K562 (cell line): ENCODE measurements at regions not wholly inside any gene's neighbourhood (a gene's known extent, or its start where the extent isn't known, plus 50 kb on each side); places are given as distances from the start of the nearest gene placed in this dataset.

Experiments
- ATAC-seq: fragments of 200-7000 bp; cut with Tn5 transposase; 3 replicates; pipeline ENCODE4 v1.9.1; 2020; ENCODE audit warnings: moderate library complexity
- BruUV-seq: library from RNA; stranded (reverse); fragments of 400-500 nt; replicated peaks from 2 replicates; lab custom pipeline; 2021; lab: Mats Ljungman, UMichigan
- CTCF ChIA-PET: fragments of 300-600 bp; formaldehyde crosslinking; extraction: SDS; loops from one replicate; lab custom pipeline; 2021; ENCODE audit warnings: low intra/inter-chr PET ratio; lab: Yijun Ruan, JAX
- POLR2A ChIA-PET: fragments of 300-600, 350-650 bp; sonication (Branson Sonifier 250); formaldehyde crosslinking; extraction: SDS; loops from one replicate; lab custom pipeline; 2021; ENCODE audit warnings: antibody characterized with exemption, inconsistent platforms; lab: Yijun Ruan, JAX
- DNase-seq, 4 experiments: peaks; one replicate each; pipeline versions ENCODE4 v3.0.0 to v3.0.0-alpha.2; 2011 to 2018; ENCODE audit warnings: low spot score in 3 of 4, mixed read lengths in 3 of 4; ENCODE audit errors: extremely low read depth in 1 of 4
- FAIRE-seq: peaks from 2 replicates; lab custom pipeline; 2011; peaks lifted over from hg19 to GRCh38; lab: Jason Lieb, UNC
- H2AFZ ChIP-seq: 2 replicates; pipeline ENCODE4 v1.6.0; 2011; ENCODE audit warnings: low read depth, low read length, control low read depth, inconsistent platforms
- H3K27ac ChIP-seq: fragments of 200-600 bp; 3 replicates; pipeline ENCODE4 v1.8.0; 2011; ENCODE audit warnings: low read depth, mild to moderate bottlenecking, control low read depth, inconsistent platforms, low read length, moderate library complexity, mixed read lengths; ENCODE audit errors: extremely low read depth
- H3K27me3 ChIP-seq, 2 experiments: fragments of 300-600 bp in 1 of 2; 2 replicates in 1 of 2; 3 replicates in 1 of 2; pipeline versions ENCODE4 v1.6.0 to v1.8.0; 2011; ENCODE audit warnings: inconsistent platforms in 2 of 2, low read length in 2 of 2, mild to moderate bottlenecking in 1 of 2, mixed read lengths in 1 of 2, moderate library complexity in 1 of 2; ENCODE audit not compliant: control insufficient read depth in 2 of 2, insufficient read depth in 2 of 2
- H3K36me3 ChIP-seq: fragments of 300-600 bp; 3 replicates; pipeline ENCODE4 v1.8.0; 2011; ENCODE audit warnings: mild to moderate bottlenecking, low read length, inconsistent platforms; ENCODE audit not compliant: control insufficient read depth, insufficient read depth
- H3K4me1 ChIP-seq, 2 experiments: fragments of 200-600 bp in 1 of 2; replicated peaks in 1 of 2; 2 replicates in 1 of 2; 3 replicates in 1 of 2; pipeline versions ENCODE4 v1.5.1 to v1.8.0; 2011; ENCODE audit warnings: inconsistent platforms in 2 of 2, low read length in 2 of 2, mild to moderate bottlenecking in 1 of 2, mixed read lengths in 1 of 2, moderate library complexity in 1 of 2; ENCODE audit not compliant: control insufficient read depth in 2 of 2, insufficient read depth in 2 of 2
- H3K4me2 ChIP-seq: 2 replicates; pipeline ENCODE4 v1.6.1; 2011; ENCODE audit warnings: low read length, control low read depth, inconsistent platforms, mixed read lengths; ENCODE audit not compliant: insufficient read depth
- H3K4me3 ChIP-seq: fragments of 200-600 bp; sonication (generic), shearing (Covaris generic); 2 replicates; pipeline ENCODE4 v1.5.1; 2016; ENCODE audit warnings: control low read depth, inconsistent platforms
- H3K79me2 ChIP-seq: fragments of 200-600 bp; 3 replicates; pipeline ENCODE4 v1.8.0; 2011; ENCODE audit warnings: low read length, inconsistent platforms; ENCODE audit not compliant: control insufficient read depth, insufficient read depth
- H3K9ac ChIP-seq, 2 experiments: 2 replicates each; pipeline versions ENCODE4 v1.6.0 to v1.6.1; 2011; ENCODE audit warnings: low read depth in 2 of 2, low read length in 2 of 2, control low read depth in 1 of 2, inconsistent platforms in 1 of 2, mild to moderate bottlenecking in 1 of 2, mixed read lengths in 1 of 2; ENCODE audit not compliant: insufficient read depth in 1 of 2
- H3K9me1 ChIP-seq: one replicate; pipeline ENCODE4 v1.6.0; 2011; ENCODE audit warnings: inconsistent platforms, mild to moderate bottlenecking, low read length, moderate library complexity; ENCODE audit not compliant: control insufficient read depth, insufficient read depth
- H3K9me3 ChIP-seq: replicated peaks from 2 replicates; pipeline ENCODE4 v1.5.1; 2011; ENCODE audit warnings: low read depth, low read length, inconsistent platforms; ENCODE audit not compliant: control insufficient read depth, insufficient read depth
- H4K20me1 ChIP-seq: replicated peaks from 2 replicates; pipeline ENCODE4 v1.6.1; 2011; ENCODE audit warnings: low read length, inconsistent platforms, mixed read lengths; ENCODE audit not compliant: control insufficient read depth, insufficient read depth
- ARID2 ChIP-seq: fragments of 450-650 bp; IDR thresholded peaks from 2 replicates; pipeline ENCODE4 v1.6.1; 2017; ENCODE audit warnings: antibody characterized with exemption, mild to moderate bottlenecking
- ATF7 ChIP-seq: fragments of 450-650 bp; IDR thresholded peaks from 2 replicates; pipeline ENCODE4 v1.7.1; 2014; ENCODE audit warnings: mild to moderate bottlenecking, moderate library complexity
- CREBBP ChIP-seq: IDR thresholded peaks from one replicate; pipeline ENCODE4 v1.6.1; 2012; ENCODE audit warnings: low read depth, mild to moderate bottlenecking, control low read depth, inconsistent platforms, low read length
- FOXK2 ChIP-seq, 2 experiments: fragments of 450-650 bp; IDR thresholded peaks in 1 of 2; conservative IDR thresholded peaks in 1 of 2; 2 replicates each; pipeline ENCODE4 v1.6.1; 2016; ENCODE audit warnings: low read depth in 2 of 2, mild to moderate bottlenecking in 1 of 2
- MAFK ChIP-seq: IDR thresholded peaks from 2 replicates; pipeline ENCODE4 v1.6.1; 2011; ENCODE audit warnings: low read length, improper control_type of control experiment
- MCM5 ChIP-seq: fragments of 450-650 bp; IDR thresholded peaks from 2 replicates; pipeline ENCODE4 v1.6.1; 2016; ENCODE audit warnings: low read depth
- MCM7 ChIP-seq, 2 experiments: fragments of 450-650 bp; IDR thresholded peaks; 2 replicates each; pipeline ENCODE4 v1.6.1; 2016 to 2018
- NR2C2 ChIP-seq, 2 experiments: fragments of 200-800 bp in 1 of 2; sonication (Bioruptor generic) in 1 of 2; sonication (generic) in 1 of 2; formaldehyde crosslinking in 1 of 2; IDR thresholded peaks; 2 replicates each; pipeline versions ENCODE4 v1.6.1 to v1.8.0; 2016 to 2022; ENCODE audit warnings: mild to moderate bottlenecking in 1 of 2, missing compliant biosample characterization in 1 of 2, missing genetic modification characterization in 1 of 2, missing genetic modification reagents in 1 of 2
- POLR2AphosphoS2 ChIP-seq: IDR thresholded peaks from 2 replicates; pipeline ENCODE4 v1.6.1; 2012; ENCODE audit warnings: low read length, improper control_type of control experiment
- ZNF239 ChIP-seq: fragments of 250-450 bp; sonication (Bioruptor Pico); IDR thresholded peaks from 2 replicates; pipeline ENCODE4 v1.4.0; 2020; ENCODE audit warnings: mild to moderate bottlenecking
- ZNF586 ChIP-seq: fragments of 450-650 bp; formaldehyde crosslinking; conservative IDR thresholded peaks from 2 replicates; pipeline ENCODE4 v1.4.0; 2020; ENCODE audit warnings: mild to moderate bottlenecking, moderate library complexity
- WGBS: fragments of 100-300 bp; shearing (Covaris generic); methylation state at CpG from one replicate; pipeline ENCODE4 v1.1.6; 2016; ENCODE audit warnings: low coverage, mixed read lengths; ENCODE audit not compliant: insufficient coverage; ENCODE audit errors: missing lambda C conversion rate; 5-methylcytosine and 5-hydroxymethylcytosine counted together
- in situ Hi-C: fragments of 300-500 bp; cut with MboI; formaldehyde crosslinking; loops from 4 replicates; pipeline ENCODE4 v1.15.0; 2018; ENCODE audit warnings: inconsistent platforms, mixed read lengths
- intact Hi-C: fragments of 100-400 bp; cut with micrococcal nuclease; formaldehyde crosslinking; loops from 2 replicates; pipeline ENCODE4 v1.14.2; 2022
- TF ChIP-seq, protein P1 (sequence below), 2 experiments: fragments of 450-650 bp in 1 of 2; sonication (generic) in 1 of 2; formaldehyde crosslinking; conservative IDR thresholded peaks; 2 replicates each; pipeline versions ENCODE4 v1.4.0 to v1.8.1; 2020 to 2022; ENCODE audit warnings: mild to moderate bottlenecking in 1 of 2, missing genetic modification reagents in 1 of 2
- TF ChIP-seq, protein P2 (sequence below), 3 experiments: fragments of 200-800 bp in 1 of 3; fragments of 250-450 bp in 1 of 3; fragments of 450-650 bp in 1 of 3; sonication (Bioruptor Pico) in 1 of 3; sonication (Bioruptor generic) in 1 of 3; formaldehyde crosslinking in 1 of 3; IDR thresholded peaks; 2 replicates each; pipeline versions ENCODE4 v1.6.1 to v1.8.0; 2016 to 2022; ENCODE audit warnings: mild to moderate bottlenecking in 2 of 3, missing genetic modification characterization in 2 of 3, missing compliant biosample characterization in 1 of 3, moderate library complexity in 1 of 3

DNA sequence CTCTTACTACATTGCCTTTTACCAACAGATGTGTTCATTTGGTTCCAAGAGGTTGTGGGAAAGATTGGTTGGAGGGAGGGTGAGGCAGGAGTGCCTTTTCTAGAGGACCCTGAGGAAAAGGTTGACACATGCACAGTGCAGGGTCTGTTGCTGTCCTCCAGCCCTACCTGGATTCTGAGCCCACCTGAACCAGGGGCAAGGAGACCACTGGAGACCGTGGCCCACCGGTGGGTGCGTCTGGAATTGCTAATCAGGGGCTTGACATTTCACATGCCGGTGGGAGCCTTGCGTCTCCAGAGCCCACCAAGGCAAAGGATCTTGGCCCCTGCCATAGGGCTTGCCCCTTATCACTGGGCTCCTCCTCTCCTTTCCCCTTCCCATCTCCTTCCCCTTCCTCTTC is 80.4 kb upstream of the ZBED5 start:
- ChIA-PET POLR2A (no interaction called here), CTCF (no interaction called here)
- H3K9ac ChIP-seq: no peak overlapping the region; a peak in 1 of 4 replicates
- H3K36me3 ChIP-seq: no peaks in the 10 kb centered on the region
- DNase-seq (no peak), ATAC-seq (no peak)
- no peak overlapping the region for H3K27ac ChIP-seq
- 21% methylated on average over 5 of the region's 5 CpGs for WGBS
- no peak overlapping the region for H3K4me2 ChIP-seq
- no peaks in the 10 kb centered on the region for H3K9me3 ChIP-seq
- H3K79me2 ChIP-seq: no peaks in the 10 kb centered on the region
- intact Hi-C loops: no loop called here
- TF ChIP-seq, protein P1, sequence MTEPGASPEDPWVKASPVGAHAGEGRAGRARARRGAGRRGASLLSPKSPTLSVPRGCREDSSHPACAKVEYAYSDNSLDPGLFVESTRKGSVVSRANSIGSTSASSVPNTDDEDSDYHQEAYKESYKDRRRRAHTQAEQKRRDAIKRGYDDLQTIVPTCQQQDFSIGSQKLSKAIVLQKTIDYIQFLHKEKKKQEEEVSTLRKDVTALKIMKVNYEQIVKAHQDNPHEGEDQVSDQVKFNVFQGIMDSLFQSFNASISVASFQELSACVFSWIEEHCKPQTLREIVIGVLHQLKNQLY (CRISPR knock-in tag; conservative IDR thresholded peaks at IDR 0.05): no peak
- TF ChIP-seq ATF7: no peak
- TF ChIP-seq FOXK2 (conservative IDR thresholded peaks at IDR 0.05 in 1 of 2, IDR thresholded peaks at IDR 0.05 in 1 of 2; ENCODE audit: low read depth in 2 of 2): no peak
- TF ChIP-seq, all 486 proteins: peak for 0
- Histone ChIP-seq H2AFZ (no peak overlapping the region), H4K20me1 (no peaks in the 10 kb centered on the region), H3K9me1 (no peaks in the 10 kb centered on the region), H3K27me3 (no peaks in the 10 kb centered on the region), H3K4me3 (no peak overlapping the region), H3K4me1 (peaks cover 6 to 9% of the 10 kb centered on the region in 2 experiments; a peak in 4 of 5 replicates)
- no peak for FAIRE-seq
- no TSS peak for BruUV-seq
- in situ Hi-C loops: no loop called here

DNA sequence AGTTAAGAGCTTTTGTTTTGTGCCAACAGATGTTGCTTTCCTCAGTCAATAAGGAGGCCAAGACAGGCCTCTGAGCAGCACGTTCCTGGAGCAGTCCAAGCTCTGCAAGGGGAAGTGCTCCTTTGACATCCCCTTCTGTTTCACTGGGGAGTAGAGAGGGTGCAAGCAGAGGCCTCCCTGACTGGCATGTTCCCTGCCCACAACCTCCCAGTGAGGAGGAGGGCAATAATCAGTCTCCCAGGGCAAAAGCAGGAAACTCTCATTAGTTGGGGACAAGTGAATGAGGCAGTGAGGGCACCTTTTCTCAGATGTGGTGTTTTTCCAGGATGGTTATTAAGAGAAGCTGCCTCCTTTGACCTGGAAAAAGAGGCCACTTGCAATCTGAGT is 79.5 kb upstream of the ZBED5 start:
- in situ Hi-C loops: no loop called here
- DNase-seq (no peak), ATAC-seq (no peak), FAIRE-seq (no peak)
- ChIA-PET CTCF (no interaction called here), POLR2A (interaction anchor here (1.3 to 1.5 kb wide), 2 partner anchors 17 to 128 kb away, joined by 4 to 8 read pairs; partner anchors contain the start of gene EIF4G2)
- BruUV-seq: no TSS peak
- H3K4me3 ChIP-seq: no peak overlapping the region
- peaks cover 8 to 9% of the 10 kb centered on the region in 2 experiments for H3K4me1 ChIP-seq
- no peaks in the 10 kb centered on the region for H3K9me3 ChIP-seq
- no peaks in the 10 kb centered on the region for H3K79me2 ChIP-seq
- no peak overlapping the region for H3K4me2 ChIP-seq
- no peaks in the 10 kb centered on the region for H3K9me1 ChIP-seq
- no peak overlapping the region for H2AFZ ChIP-seq
- no peak overlapping the region for H3K27ac ChIP-seq
- H3K27me3 ChIP-seq: no peaks in the 10 kb centered on the region
- H3K36me3 ChIP-seq: no peaks in the 10 kb centered on the region
- no peak overlapping the region for H3K9ac ChIP-seq
- intact Hi-C loops: no loop called here
- WGBS: 20% methylated on average over 1 of the region's 1 CpG
- no peaks in the 10 kb centered on the region for H4K20me1 ChIP-seq
- TF ChIP-seq CREBBP (no peak), MCM7 (IDR thresholded peaks at IDR 0.05) (no peak), MAFK (no peak), MCM5 (no peak), NR2C2 (CRISPR knock-in tag; IDR thresholded peaks at IDR 0.05) (no peak), NR2C2 (tag; IDR thresholded peaks at IDR 0.05) (no peak), ARID2 (no peak), POLR2AphosphoS2 (no peak), ZNF586 (CRISPR knock-in tag) (no peak), ZNF239 (CRISPR knock-in tag) (no peak)
- TF ChIP-seq, protein P2, sequence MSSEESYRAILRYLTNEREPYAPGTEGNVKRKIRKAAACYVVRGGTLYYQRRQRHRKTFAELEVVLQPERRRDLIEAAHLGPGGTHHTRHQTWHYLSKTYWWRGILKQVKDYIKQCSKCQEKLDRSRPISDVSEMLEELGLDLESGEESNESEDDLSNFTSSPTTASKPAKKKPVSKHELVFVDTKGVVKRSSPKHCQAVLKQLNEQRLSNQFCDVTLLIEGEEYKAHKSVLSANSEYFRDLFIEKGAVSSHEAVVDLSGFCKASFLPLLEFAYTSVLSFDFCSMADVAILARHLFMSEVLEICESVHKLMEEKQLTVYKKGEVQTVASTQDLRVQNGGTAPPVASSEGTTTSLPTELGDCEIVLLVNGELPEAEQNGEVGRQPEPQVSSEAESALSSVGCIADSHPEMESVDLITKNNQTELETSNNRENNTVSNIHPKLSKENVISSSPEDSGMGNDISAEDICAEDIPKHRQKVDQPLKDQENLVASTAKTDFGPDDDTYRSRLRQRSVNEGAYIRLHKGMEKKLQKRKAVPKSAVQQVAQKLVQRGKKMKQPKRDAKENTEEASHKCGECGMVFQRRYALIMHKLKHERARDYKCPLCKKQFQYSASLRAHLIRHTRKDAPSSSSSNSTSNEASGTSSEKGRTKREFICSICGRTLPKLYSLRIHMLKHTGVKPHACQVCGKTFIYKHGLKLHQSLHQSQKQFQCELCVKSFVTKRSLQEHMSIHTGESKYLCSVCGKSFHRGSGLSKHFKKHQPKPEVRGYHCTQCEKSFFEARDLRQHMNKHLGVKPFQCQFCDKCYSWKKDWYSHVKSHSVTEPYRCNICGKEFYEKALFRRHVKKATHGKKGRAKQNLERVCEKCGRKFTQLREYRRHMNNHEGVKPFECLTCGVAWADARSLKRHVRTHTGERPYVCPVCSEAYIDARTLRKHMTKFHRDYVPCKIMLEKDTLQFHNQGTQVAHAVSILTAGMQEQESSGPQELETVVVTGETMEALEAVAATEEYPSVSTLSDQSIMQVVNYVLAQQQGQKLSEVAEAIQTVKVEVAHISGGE (CRISPR knock-in tag; IDR thresholded peaks at IDR 0.05): no peak
